ENCODE measurements at regions not wholly inside any gene's neighbourhood (a gene's known extent, or its start where the extent isn't known, plus 50 kb on each side); places are given as distances from the start of the nearest gene placed in this dataset.

GRCh38 chr1:25020173-25020845, 90.2 kb upstream of the RUNX3 start:
- TF ChIP-seq CTCF (IDR thresholded peaks at IDR 0.05) (no peak), POLR2A (IDR thresholded peaks at IDR 0.05) (no peak)
